ENCODE measurements at regions not wholly inside any gene's neighbourhood (a gene's known extent, or its start where the extent isn't known, plus 50 kb on each side); places are given as distances from the start of the nearest gene placed in this dataset.

DNA sequence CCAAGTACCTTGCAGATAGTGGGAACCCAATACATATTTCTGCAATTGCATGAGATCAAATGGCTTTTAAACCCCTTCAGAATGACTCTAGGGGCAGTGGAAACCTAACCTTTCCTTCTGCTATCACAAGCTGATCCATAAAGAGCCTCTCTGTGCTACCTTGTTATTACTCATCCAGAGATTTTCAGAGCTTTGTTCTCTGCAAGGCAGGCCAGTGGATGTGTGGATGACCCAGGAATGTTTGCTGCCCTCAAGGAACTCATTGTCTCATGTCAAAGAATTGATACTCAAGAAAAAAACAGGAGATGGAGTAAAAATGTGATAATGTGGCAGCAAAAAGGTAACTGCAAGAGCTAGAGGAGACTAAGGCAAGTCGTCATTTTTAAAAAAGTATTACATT, 164.1 kb downstream of the HMHB1 start:
- no peak for TF ChIP-seq POLR2A (IDR thresholded peaks at IDR 0.05)
- TF ChIP-seq, protein P1, sequence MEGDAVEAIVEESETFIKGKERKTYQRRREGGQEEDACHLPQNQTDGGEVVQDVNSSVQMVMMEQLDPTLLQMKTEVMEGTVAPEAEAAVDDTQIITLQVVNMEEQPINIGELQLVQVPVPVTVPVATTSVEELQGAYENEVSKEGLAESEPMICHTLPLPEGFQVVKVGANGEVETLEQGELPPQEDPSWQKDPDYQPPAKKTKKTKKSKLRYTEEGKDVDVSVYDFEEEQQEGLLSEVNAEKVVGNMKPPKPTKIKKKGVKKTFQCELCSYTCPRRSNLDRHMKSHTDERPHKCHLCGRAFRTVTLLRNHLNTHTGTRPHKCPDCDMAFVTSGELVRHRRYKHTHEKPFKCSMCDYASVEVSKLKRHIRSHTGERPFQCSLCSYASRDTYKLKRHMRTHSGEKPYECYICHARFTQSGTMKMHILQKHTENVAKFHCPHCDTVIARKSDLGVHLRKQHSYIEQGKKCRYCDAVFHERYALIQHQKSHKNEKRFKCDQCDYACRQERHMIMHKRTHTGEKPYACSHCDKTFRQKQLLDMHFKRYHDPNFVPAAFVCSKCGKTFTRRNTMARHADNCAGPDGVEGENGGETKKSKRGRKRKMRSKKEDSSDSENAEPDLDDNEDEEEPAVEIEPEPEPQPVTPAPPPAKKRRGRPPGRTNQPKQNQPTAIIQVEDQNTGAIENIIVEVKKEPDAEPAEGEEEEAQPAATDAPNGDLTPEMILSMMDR (IDR thresholded peaks at IDR 0.05), result no peak
- no peak for TF ChIP-seq POLR2AphosphoS5 (IDR thresholded peaks at IDR 0.05)
